Stimulated activated CD8-positive, alpha-beta memory T cell treated with anti-CD3 and anti-CD28 coated beads, Interleukin-4, amount 100 ng/mL, for 4 hours (primary cell): ENCODE measurements at regions not wholly inside any gene's neighbourhood (a gene's known extent, or its start where the extent isn't known, plus 50 kb on each side); places are given as distances from the start of the nearest gene placed in this dataset.
"Not testable (repeated sequence)": the region's sequence is repeated elsewhere in the genome, so short reads cannot be mapped to it uniquely, and the experiment has no call there.

Source experiments
- DNase-seq, 2 donors: peaks; one replicate each; pipeline ENCODE4 v3.0.0-alpha.2; 2020; ENCODE audit warnings: low read depth in 2 of 2, low spot score in 1 of 2

GRCh38 chr14:66330228-66330627 lies 155.9 kb upstream of the CCDC196 start:
- DNase-seq: no peak

DNA sequence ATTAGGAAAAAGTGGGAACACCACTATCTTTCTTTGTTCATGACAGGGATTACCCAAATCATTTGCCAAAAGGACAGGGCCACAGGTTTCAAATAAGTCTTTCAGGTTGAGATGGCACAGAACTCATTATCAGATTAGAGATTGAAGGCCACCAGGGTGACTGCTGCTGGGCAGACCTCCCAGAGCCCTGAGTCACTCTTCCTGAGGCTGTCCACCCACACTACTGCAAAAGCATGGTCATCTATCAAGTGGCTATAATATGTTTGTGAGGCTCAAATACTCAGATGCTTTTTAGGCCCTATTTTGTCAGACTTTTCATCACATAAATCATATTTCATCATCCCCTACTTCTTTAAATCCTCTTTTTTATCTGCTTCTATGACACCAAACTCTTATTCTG lies 155.3 kb upstream of the CCDC196 start:
- DNase-seq: no peak

- DNase-seq: not testable (repeated sequence)
Observed at GRCh38 chr14:66333293-66333692, 152.9 kb upstream of the CCDC196 start.

GRCh38 chr14:66341239-66341638 lies 144.9 kb upstream of the CCDC196 start:
- no peak for DNase-seq

DNA sequence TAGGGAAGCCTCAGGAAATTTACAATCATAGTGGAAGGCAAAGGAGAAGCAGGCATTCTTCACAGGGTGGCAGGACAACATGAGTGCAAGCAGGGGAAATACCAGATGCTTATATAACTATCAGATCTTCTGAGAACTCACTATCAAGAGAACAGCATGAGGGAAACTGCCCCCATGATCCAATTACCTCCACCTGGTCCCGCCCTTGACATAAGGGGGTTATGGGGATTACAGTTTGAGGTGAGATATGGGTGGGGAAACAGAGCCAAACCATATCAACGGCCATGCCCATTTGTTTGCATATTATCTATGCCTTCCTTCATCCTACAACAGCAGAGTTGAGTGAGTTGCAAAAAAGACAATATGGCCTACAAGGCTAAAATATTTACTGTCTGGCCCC lies 140.2 kb upstream of the CCDC196 start:
- DNase-seq: no peak

DNA sequence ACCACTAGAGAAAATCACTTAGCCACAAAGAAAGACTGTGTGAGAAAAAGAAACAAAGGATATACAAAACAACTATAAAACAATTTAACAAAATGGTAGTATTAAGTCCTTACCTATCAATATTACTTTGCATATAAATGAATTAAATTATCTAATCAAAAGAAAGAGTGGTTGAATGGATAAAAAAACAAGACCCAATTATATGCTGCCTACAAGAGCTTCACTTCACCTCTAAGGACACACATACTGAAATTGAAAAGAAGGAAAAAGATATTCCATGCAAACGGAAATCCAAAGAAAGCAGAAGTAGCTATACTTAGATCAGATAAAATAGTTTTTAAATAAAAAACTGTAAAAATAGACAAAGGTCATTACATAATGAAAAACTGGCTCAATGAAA lies 134.9 kb upstream of the CCDC196 start:
- DNase-seq: no peak

GRCh38 chr14:66359500-66359899 lies 126.7 kb upstream of the CCDC196 start:
- no peak for DNase-seq

- no peak for DNase-seq
Observed at GRCh38 chr14:66360366-66360926, 125.7 kb upstream of the CCDC196 start.

- DNase-seq: no peak
Observed at GRCh38 chr14:66361013-66361412, 125.2 kb upstream of the CCDC196 start.

- no peak for DNase-seq
Observed at GRCh38 chr14:66365388-66365787, 120.8 kb upstream of the CCDC196 start.

DNA sequence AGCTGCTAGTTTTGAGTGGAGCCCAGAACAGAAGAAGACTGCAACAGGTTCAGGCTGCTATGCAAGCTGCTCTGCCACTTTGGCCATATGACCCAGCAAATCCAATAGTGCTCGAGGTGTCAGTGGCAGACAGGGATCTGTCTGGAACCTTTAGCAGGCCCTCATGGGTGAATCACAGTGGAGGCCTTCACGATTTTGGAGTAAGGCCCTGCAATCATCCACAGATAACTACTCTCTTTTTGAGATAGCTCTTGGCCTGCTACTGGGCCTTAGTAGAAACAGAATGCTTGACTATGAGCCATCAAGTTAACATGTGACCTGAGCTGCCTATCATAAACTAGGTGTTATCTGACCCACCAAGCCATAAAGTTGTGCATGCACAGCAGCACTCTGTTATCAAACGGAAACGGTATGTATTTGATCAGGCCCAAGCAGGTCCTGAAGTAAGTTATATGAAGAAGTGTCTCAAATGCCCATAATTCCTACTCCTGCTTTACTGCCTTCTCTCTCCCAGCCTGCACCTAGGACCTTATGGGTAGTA lies 116.9 kb upstream of the CCDC196 start:
- no peak for DNase-seq

GRCh38 chr14:66371776-66372175 lies 114.4 kb upstream of the CCDC196 start:
- no peak for DNase-seq

- DNase-seq: no peak
Observed at GRCh38 chr14:66375046-66375964, 110.9 kb upstream of the CCDC196 start.

GRCh38 chr14:66377574-66377973 lies 108.6 kb upstream of the CCDC196 start:
- no peak for DNase-seq

GRCh38 chr14:66378712-66379505 lies 107.3 kb upstream of the CCDC196 start:
- DNase-seq: no peak

GRCh38 chr14:66380143-66380542 lies 106.0 kb upstream of the CCDC196 start:
- no peak for DNase-seq

DNA sequence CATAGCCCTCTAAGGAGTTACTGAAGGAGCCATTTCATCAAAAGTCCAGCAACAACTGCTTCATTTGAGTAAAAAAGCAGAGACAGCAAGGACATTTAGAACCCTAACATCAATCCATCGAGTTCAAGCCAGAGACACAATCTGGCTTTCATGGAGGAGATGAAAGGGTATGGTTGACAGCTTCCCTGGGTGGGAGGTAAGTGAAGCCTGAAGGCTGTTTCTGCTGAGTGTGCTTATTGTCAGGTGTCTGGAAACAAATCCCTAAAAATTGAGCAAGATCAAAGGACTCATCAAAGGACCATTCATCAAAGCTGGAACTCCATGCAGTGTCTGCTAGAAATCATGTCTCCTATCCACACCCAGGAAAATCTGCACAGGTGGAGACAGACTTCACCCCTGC lies 104.4 kb upstream of the CCDC196 start:
- no peak for DNase-seq

DNA sequence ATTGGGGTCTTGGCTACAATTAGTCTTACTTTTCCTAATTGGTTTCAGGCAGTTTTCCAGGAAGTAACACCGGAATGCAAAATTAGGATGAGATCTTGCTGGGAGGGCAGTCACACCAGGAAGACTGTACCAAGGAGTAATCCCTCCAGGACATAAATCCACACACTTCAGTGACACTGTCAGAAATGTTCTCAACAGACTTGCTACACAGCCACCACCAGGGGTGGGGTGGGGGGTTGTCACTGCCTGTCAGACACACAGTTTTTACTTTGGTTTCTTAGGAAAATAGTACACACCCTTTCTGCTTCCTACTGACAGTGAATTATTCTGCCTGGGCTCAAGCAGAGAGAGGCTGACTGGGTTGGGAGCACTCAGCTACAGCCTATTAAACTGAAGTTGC lies 102.9 kb upstream of the CCDC196 start:
- no peak for DNase-seq

DNA sequence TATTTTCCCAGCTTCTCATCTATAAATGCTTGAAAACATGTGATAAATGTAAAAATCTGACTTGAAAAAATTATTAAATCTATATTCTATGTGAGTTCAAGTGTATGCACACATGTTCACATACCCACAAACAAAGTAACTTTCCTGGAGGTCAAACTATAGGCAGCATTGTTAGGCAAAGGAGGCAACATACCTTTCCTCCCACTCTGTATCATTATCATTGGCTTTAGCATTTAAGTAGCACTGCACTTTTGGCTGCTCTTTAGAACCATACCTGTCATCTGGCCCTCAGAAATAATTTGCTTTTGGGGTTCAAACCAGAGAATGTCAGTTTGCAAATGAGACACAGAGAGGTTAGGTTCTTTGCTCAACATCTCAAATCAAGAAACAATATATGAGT lies 102.4 kb upstream of the CCDC196 start:
- DNase-seq: no peak

DNA sequence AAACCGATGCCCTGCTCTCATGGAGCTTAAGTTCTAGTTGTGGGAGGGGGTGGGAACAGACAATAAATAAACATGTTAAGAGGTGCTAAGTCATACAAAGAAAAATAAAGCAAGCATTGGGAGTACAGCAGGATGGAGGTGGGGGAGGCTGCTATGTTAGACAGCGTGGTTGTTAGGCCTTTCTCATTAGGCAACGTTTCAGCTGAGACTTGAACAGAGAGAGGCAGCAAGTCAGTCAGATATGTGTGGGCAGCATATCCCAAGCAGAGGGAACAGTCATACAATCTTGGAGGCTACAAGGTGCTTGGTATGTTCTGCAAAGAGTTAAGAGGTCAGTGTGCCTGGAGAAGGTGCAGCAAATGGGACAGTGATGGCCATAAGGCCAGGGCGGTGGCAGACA lies 97.7 kb upstream of the CCDC196 start:
- no peak for DNase-seq

DNA sequence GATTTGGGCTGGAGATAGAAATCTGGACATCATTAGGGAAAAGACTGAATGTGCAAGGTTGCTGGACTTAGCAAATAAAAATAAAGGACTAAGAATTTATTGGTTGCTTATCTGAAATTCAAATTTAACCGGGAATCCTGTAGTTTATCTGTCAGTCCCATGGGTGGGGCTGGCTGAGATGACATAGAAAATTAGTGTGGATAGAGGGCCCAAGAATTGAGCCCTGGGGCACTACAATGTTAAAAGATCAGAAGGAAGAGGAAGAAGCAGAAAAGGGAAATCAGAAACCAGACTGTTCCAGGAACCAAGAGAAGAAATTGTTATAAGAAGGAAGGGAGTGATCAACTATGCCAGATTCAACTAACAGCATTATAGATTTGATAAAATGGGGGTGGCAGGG lies 96.7 kb upstream of the CCDC196 start:
- DNase-seq: no peak

- DNase-seq: no peak
Observed at GRCh38 chr14:66395300-66395699, 90.9 kb upstream of the CCDC196 start.
